SU-DHL-6 (cell line): ENCODE measurements at regions not wholly inside any gene's neighbourhood (a gene's known extent, or its start where the extent isn't known, plus 50 kb on each side); places are given as distances from the start of the nearest gene placed in this dataset.

ENCODE experiments used
- H2AFZ ChIP-seq: fragments of 200-600 bp; sonication (generic); 2 replicates; pipeline ENCODE4 v1.6.1; 2014; ENCODE audit warnings: low read depth, mild to moderate bottlenecking, moderate library complexity, mixed read lengths, antibody characterized with exemption, low read length; ENCODE audit not compliant: severe bottlenecking
- H3F3A ChIP-seq: fragments of 200-600 bp; shearing (Covaris generic); 2 replicates; pipeline ENCODE4 v1.6.0; 2016; ENCODE audit warnings: antibody characterized with exemption, mild to moderate bottlenecking; ENCODE audit not compliant: insufficient read depth
- H3K27ac ChIP-seq: fragments of 200-600 bp; sonication (generic); 2 replicates; pipeline ENCODE4 v1.5.1; 2016; ENCODE audit warnings: low read depth, mild to moderate bottlenecking, low read length, moderate library complexity, mixed read lengths
- H3K27me3 ChIP-seq: fragments of 200-600 bp; sonication (generic), shearing (Covaris generic); 2 replicates; pipeline ENCODE4 v1.6.0; 2014; ENCODE audit warnings: mild to moderate bottlenecking, low read length
- H3K36me3 ChIP-seq: fragments of 200-600 bp; sonication (generic); 2 replicates; pipeline ENCODE4 v1.6.1; 2014; ENCODE audit warnings: mild to moderate bottlenecking, low read length, mixed read lengths
- H3K4me2 ChIP-seq: fragments of 300-600, 200-600 bp; shearing (Covaris generic), sonication (generic); 2 replicates; pipeline ENCODE4 v1.6.0; 2014; ENCODE audit warnings: low read length, low read depth, mild to moderate bottlenecking; ENCODE audit not compliant: poor library complexity, severe bottlenecking
- H3K4me3 ChIP-seq: fragments of 200-600 bp; sonication (generic); 2 replicates; pipeline ENCODE4 v1.5.1; 2014; ENCODE audit warnings: antibody characterized with exemption, low read length, mild to moderate bottlenecking, mixed read lengths; ENCODE audit not compliant: insufficient read depth, poor library complexity, severe bottlenecking
- H3K79me2 ChIP-seq: fragments of 200-600 bp; sonication (generic); 2 replicates; pipeline ENCODE4 v1.6.1; 2014; ENCODE audit warnings: mild to moderate bottlenecking, low read length, moderate library complexity; ENCODE audit not compliant: insufficient read depth
- H3K9ac ChIP-seq: fragments of 200-600 bp; sonication (generic); 2 replicates; pipeline ENCODE4 v1.7.0; 2014; ENCODE audit warnings: mild to moderate bottlenecking, low read length
- H3K9me2 ChIP-seq: fragments of 200-600 bp; sonication (generic); replicated peaks from 2 replicates; pipeline ENCODE4 v1.6.1; 2014; ENCODE audit warnings: low read length; ENCODE audit not compliant: insufficient read depth
- H3K9me3 ChIP-seq: fragments of 200-600 bp; sonication (generic); 2 replicates; pipeline ENCODE4 v1.6.1; 2014; ENCODE audit warnings: low read length, mixed read lengths; ENCODE audit not compliant: insufficient read depth
- H4K20me1 ChIP-seq: fragments of 200-600 bp; sonication (generic); 2 replicates; pipeline ENCODE4 v1.6.1; 2014; ENCODE audit warnings: low read depth, mild to moderate bottlenecking, antibody characterized with exemption, low read length, moderate library complexity, mixed read lengths
- EZH2phosphoT487 ChIP-seq: fragments of 200-600 bp; sonication (generic), shearing (Covaris generic); conservative IDR thresholded peaks from 2 replicates; pipeline ENCODE4 v1.6.1; 2018; ENCODE audit warnings: mild to moderate bottlenecking, antibody characterized with exemption, low read length, moderate library complexity, mixed read lengths
- TF ChIP-seq, protein P1 (sequence below): fragments of 200-600 bp; sonication (generic); IDR thresholded peaks from one replicate; pipeline ENCODE4 v1.5.1; 2017; ENCODE audit warnings: antibody characterized with exemption, mild to moderate bottlenecking, low read length, moderate library complexity; ENCODE audit not compliant: insufficient read depth, poor library complexity, severe bottlenecking

DNA sequence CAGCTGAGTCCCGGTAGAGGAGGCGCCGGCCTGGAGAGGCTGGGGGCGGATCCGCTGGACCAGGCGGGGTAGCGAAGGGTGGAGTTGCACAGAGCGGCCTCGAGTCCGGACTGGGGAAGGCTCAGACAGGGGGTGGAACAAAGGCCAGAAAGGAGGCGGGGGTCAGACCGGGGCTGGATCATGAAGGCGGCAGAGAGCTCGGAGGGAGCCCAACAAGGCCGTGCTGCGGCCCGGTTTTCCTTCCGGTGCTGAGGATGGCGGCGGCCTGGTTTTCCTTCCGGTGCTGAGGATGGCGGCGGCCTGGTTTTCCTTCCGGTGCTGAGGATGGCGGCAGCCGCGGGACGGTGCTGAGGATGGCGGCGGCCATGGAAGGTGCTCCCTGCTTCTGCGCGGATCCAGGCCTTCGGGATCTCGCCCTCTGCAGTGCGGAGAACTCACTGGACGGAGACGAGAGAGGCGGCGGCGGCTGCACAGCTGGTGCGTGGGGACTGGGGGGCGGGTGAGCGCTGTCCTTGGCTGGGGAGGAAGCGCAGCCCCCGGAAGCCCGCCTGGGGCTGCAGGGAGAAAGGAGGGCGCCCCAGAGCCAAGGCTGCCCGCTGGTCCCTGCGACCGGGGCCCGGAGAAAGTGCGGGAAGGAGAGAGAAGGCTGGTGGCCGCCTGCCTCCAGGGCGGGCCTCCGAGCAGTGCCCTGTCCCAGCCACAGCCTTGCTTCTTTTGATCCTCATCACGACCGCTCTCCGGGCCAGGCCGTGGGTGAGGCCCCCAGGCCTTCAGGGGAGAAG is 350.4 kb upstream of the B3GAT1 start:
- no peaks in the 10 kb centered on the region for H4K20me1 ChIP-seq
- H3K36me3 ChIP-seq, result no peaks in the 10 kb centered on the region
- no peak overlapping the region for H3K9ac ChIP-seq
- H3K79me2 ChIP-seq, result no peaks in the 10 kb centered on the region
- no peak overlapping the region for H3K4me2 ChIP-seq
- no peak overlapping the region for H3K4me3 ChIP-seq
- no peaks in the 10 kb centered on the region for H3K27me3 ChIP-seq
- H3K9me2 ChIP-seq, result no peaks in the 10 kb centered on the region
- H2AFZ ChIP-seq, result no peak overlapping the region
- no peaks in the 10 kb centered on the region for H3K9me3 ChIP-seq
- no peak overlapping the region for H3K27ac ChIP-seq
- TF ChIP-seq EZH2phosphoT487, result no peak
- TF ChIP-seq, protein P1, sequence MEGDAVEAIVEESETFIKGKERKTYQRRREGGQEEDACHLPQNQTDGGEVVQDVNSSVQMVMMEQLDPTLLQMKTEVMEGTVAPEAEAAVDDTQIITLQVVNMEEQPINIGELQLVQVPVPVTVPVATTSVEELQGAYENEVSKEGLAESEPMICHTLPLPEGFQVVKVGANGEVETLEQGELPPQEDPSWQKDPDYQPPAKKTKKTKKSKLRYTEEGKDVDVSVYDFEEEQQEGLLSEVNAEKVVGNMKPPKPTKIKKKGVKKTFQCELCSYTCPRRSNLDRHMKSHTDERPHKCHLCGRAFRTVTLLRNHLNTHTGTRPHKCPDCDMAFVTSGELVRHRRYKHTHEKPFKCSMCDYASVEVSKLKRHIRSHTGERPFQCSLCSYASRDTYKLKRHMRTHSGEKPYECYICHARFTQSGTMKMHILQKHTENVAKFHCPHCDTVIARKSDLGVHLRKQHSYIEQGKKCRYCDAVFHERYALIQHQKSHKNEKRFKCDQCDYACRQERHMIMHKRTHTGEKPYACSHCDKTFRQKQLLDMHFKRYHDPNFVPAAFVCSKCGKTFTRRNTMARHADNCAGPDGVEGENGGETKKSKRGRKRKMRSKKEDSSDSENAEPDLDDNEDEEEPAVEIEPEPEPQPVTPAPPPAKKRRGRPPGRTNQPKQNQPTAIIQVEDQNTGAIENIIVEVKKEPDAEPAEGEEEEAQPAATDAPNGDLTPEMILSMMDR, result no peak
- no peaks in the 10 kb centered on the region for H3F3A ChIP-seq

DNA sequence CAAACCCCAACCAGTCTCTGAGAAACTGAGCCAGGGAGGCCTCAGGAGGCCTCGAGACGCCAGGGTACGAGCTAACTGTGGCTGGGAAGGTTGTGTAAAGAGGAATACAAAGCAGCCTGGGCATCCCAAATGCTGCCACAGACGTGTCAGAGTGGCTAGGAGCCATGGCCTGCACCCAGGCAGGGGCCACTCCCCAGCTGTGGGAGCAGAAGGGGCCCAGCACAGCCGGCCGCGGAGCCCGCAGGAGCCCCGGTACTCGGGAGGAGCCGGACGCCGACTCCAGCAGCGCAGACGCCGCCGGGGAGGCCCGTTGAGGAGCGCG is 349.8 kb upstream of the B3GAT1 start:
- Histone ChIP-seq H3K9me2 (no peaks in the 10 kb centered on the region), H3K27ac (no peak overlapping the region), H3K27me3 (no peaks in the 10 kb centered on the region), H3K9me3 (no peaks in the 10 kb centered on the region), H3K4me3 (no peak overlapping the region), H3K36me3 (no peaks in the 10 kb centered on the region), H3K4me2 (no peak overlapping the region), H3K79me2 (no peaks in the 10 kb centered on the region), H3F3A (no peaks in the 10 kb centered on the region), H3K9ac (no peak overlapping the region), H4K20me1 (no peaks in the 10 kb centered on the region), H2AFZ (no peak overlapping the region)
- no peak for TF ChIP-seq EZH2phosphoT487
- TF ChIP-seq, protein P1, result no peak

DNA sequence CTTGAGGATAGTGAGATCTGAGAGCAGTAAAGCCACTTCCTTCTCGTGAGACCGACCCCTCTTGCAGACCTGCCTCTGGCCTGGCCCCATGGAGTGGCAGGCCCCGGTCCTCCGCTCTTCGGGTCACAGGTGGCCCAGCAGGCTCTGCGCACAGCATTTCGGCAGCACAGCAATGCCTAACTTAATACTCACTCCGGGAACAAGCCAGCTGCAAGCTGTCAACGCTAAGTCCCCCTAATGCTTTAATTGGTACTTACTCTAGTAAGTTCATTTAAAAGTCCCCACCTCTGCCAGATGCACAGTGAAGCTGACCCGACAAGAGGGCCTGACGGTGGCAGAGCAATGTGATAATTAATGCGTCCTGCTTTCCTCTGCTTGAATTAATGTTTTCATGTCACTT is 349.3 kb upstream of the B3GAT1 start:
- H3K4me3 ChIP-seq, result no peak overlapping the region
- H3K4me2 ChIP-seq, result no peak overlapping the region
- H3K36me3 ChIP-seq, result no peaks in the 10 kb centered on the region
- no peaks in the 10 kb centered on the region for H3K79me2 ChIP-seq
- H3K9me3 ChIP-seq, result no peaks in the 10 kb centered on the region
- no peak for TF ChIP-seq EZH2phosphoT487
- TF ChIP-seq, protein P1, result no peak
- no peaks in the 10 kb centered on the region for H4K20me1 ChIP-seq
- no peak overlapping the region for H3K27ac ChIP-seq
- no peaks in the 10 kb centered on the region for H3F3A ChIP-seq
- H3K9ac ChIP-seq, result no peak overlapping the region
- H3K27me3 ChIP-seq, result no peaks in the 10 kb centered on the region
- no peak overlapping the region for H2AFZ ChIP-seq
- no peaks in the 10 kb centered on the region for H3K9me2 ChIP-seq
